ENCODE measurements at regions not wholly inside any gene's neighbourhood (a gene's known extent, or its start where the extent isn't known, plus 50 kb on each side); places are given as distances from the start of the nearest gene placed in this dataset.

GRCh38 chr11:122229481-122230384, 113.7 kb upstream of the BLID start:
- Histone ChIP-seq H3K9me3 (ENCODE audit: control insufficient read depth, low read depth, low read length) (no peaks in the 10 kb centered on the region), H3K36me3 (ENCODE audit: control insufficient read depth in 2 of 2, extremely low read depth in 1 of 2, insufficient read depth in 2 of 2, low read length in 2 of 2) (no peaks in the 10 kb centered on the region)
- no peak for FAIRE-seq

GRCh38 chr11:122229078-122229477, 113.1 kb upstream of the BLID start:
- no peak for FAIRE-seq
- H3K27me3 ChIP-seq (ENCODE audit: control insufficient read depth, extremely low read depth, insufficient read depth, low read length) = no peaks in the 10 kb centered on the region
- H3K4me2 ChIP-seq (ENCODE audit: control insufficient read depth, extremely low read depth, insufficient read depth, low read depth, low read length) = no peak overlapping the region

More at GRCh38 chr11:122229481-122230384, 113.7 kb upstream of the BLID start:
- Histone ChIP-seq H3K9me1 (ENCODE audit: control insufficient read depth, extremely low read depth, insufficient read depth, low read length) (no peaks in the 10 kb centered on the region), H3K4me2 (ENCODE audit: control insufficient read depth, extremely low read depth, insufficient read depth, low read depth, low read length) (no peak overlapping the region), H3K27me3 (ENCODE audit: control insufficient read depth, extremely low read depth, insufficient read depth, low read length) (no peaks in the 10 kb centered on the region), H3K9ac (ENCODE audit: control insufficient read depth, extremely low read depth, insufficient read depth, low read length) (no peak overlapping the region), H3K4me1 (ENCODE audit: control insufficient read depth, extremely low read depth, insufficient read depth, low read length) (no peaks in the 10 kb centered on the region), H3K27ac (ENCODE audit: control insufficient read depth, insufficient read depth, low read length) (no peak overlapping the region), H3K79me2 (ENCODE audit: control insufficient read depth, insufficient read depth, low read length) (no peaks in the 10 kb centered on the region), H2AFZ (ENCODE audit: control insufficient read depth, low read length) (no peak overlapping the region), H4K20me1 (ENCODE audit: control insufficient read depth, extremely low read depth, insufficient read depth, low read length) (no peaks in the 10 kb centered on the region), H3K4me3 (ENCODE audit: control insufficient read depth in 2 of 3, extremely low read depth in 1 of 3, insufficient read depth in 2 of 3, low read depth in 1 of 3, low read length in 3 of 3) (no peak overlapping the region)
- DNase-seq (ENCODE audit: low read depth, low spot score) = no peak
- dilution Hi-C loops (cut with MboI; ENCODE audit: extremely low pct_ligation_motif_present, low sequenced_read_pairs) = no loop called here
- TF ChIP-seq CTCF (optimal IDR thresholded peaks at IDR 0.05 in 1 of 3, IDR thresholded peaks at IDR 0.05 in 1 of 3, conservative IDR thresholded peaks at IDR 0.05 in 1 of 3; ENCODE audit: extremely low read depth in 1 of 3, insufficient read depth in 2 of 3, low read length in 3 of 3) (no peak), EZH2 (IDR thresholded peaks at IDR 0.05; ENCODE audit: low read length) (no peak)

More at GRCh38 chr11:122229078-122229477, 113.1 kb upstream of the BLID start:
- dilution Hi-C loops (cut with MboI; ENCODE audit: extremely low pct_ligation_motif_present, low sequenced_read_pairs) = no loop called here
- no peak overlapping the region for H3K9ac ChIP-seq (ENCODE audit: control insufficient read depth, extremely low read depth, insufficient read depth, low read length)
- H4K20me1 ChIP-seq (ENCODE audit: control insufficient read depth, extremely low read depth, insufficient read depth, low read length) = no peaks in the 10 kb centered on the region
- H3K9me1 ChIP-seq (ENCODE audit: control insufficient read depth, extremely low read depth, insufficient read depth, low read length) = no peaks in the 10 kb centered on the region
- H2AFZ ChIP-seq (ENCODE audit: control insufficient read depth, low read length) = no peak overlapping the region
- no peak for DNase-seq (ENCODE audit: low read depth, low spot score)
- no peaks in the 10 kb centered on the region for H3K79me2 ChIP-seq (ENCODE audit: control insufficient read depth, insufficient read depth, low read length)
- no peaks in the 10 kb centered on the region for H3K9me3 ChIP-seq (ENCODE audit: control insufficient read depth, low read depth, low read length)
- H3K27ac ChIP-seq (ENCODE audit: control insufficient read depth, insufficient read depth, low read length) = no peak overlapping the region
- no peak for TF ChIP-seq CTCF (optimal IDR thresholded peaks at IDR 0.05 in 1 of 3, IDR thresholded peaks at IDR 0.05 in 1 of 3, conservative IDR thresholded peaks at IDR 0.05 in 1 of 3; ENCODE audit: extremely low read depth in 1 of 3, insufficient read depth in 2 of 3, low read length in 3 of 3)
- TF ChIP-seq EZH2 (IDR thresholded peaks at IDR 0.05; ENCODE audit: low read length) = no peak
- H3K4me3 ChIP-seq (ENCODE audit: control insufficient read depth in 2 of 3, extremely low read depth in 1 of 3, insufficient read depth in 2 of 3, low read depth in 1 of 3, low read length in 3 of 3) = no peak overlapping the region
- no peaks in the 10 kb centered on the region for H3K36me3 ChIP-seq (ENCODE audit: control insufficient read depth in 2 of 2, extremely low read depth in 1 of 2, insufficient read depth in 2 of 2, low read length in 2 of 2)
- H3K4me1 ChIP-seq (ENCODE audit: control insufficient read depth, extremely low read depth, insufficient read depth, low read length) = no peaks in the 10 kb centered on the region
